Panc1 (cell line): ENCODE measurements at regions not wholly inside any gene's neighbourhood (a gene's known extent, or its start where the extent isn't known, plus 50 kb on each side); places are given as distances from the start of the nearest gene placed in this dataset.

Experiments
- ATAC-seq: fragments of 200-7000 bp; cut with Tn5 transposase; 2 replicates; pipeline ENCODE4 v1.9.1; 2020; ENCODE audit warnings: mild to moderate bottlenecking, moderate library complexity
- BruUV-seq: library from RNA; stranded (reverse); fragments of 400-500 nt; replicated peaks from 2 replicates; lab custom pipeline; 2021; lab: Mats Ljungman, UMichigan
- CTCF ChIA-PET: fragments of 300-600 bp; sonication (Branson Sonifier 250); formaldehyde crosslinking; loops from one replicate; lab custom pipeline; 2022; ENCODE audit warnings: antibody characterized with exemption; lab: Charles Lee
- POLR2A ChIA-PET: fragments of 300-600 bp; sonication (Branson Sonifier 250); formaldehyde crosslinking; loops from one replicate; lab custom pipeline; 2022; ENCODE audit warnings: antibody characterized with exemption; lab: Charles Lee
- DNase-seq: peaks from one replicate; pipeline ENCODE4 v3.0.0-alpha.2; 2010; ENCODE audit warnings: low read depth, low spot score
- H3K27ac ChIP-seq: 2 replicates; pipeline ENCODE4 v1.5.1; 2011; ENCODE audit warnings: mild to moderate bottlenecking, low read length, inconsistent platforms
- H3K27me3 ChIP-seq: fragments of 200-500 bp; sonication (Bioruptor generic); 2 replicates; pipeline ENCODE4 v1.6.0; 2014; ENCODE audit warnings: low read length, inconsistent platforms; ENCODE audit not compliant: control insufficient read depth, insufficient read depth
- H3K36me3 ChIP-seq: fragments of 200-500 bp; sonication (Bioruptor generic); 2 replicates; pipeline ENCODE4 v1.5.1; 2014; ENCODE audit warnings: inconsistent platforms, mild to moderate bottlenecking, low read length, moderate library complexity; ENCODE audit not compliant: control insufficient read depth, insufficient read depth
- H3K4me1 ChIP-seq: 2 replicates; pipeline ENCODE4 v1.5.1; 2011; ENCODE audit warnings: inconsistent platforms, mild to moderate bottlenecking, low read length, moderate library complexity; ENCODE audit not compliant: control insufficient read depth, insufficient read depth
- H3K4me3 ChIP-seq, 2 experiments: 2 replicates each; pipeline ENCODE4 v1.5.1; 2011 to 2012; ENCODE audit warnings: low read depth in 2 of 2, low read length in 2 of 2, mild to moderate bottlenecking in 2 of 2, inconsistent platforms in 1 of 2, moderate library complexity in 1 of 2
- H3K9me3 ChIP-seq: fragments of 200-500 bp; sonication (Bioruptor generic); 2 replicates; pipeline ENCODE4 v1.5.1; 2014; ENCODE audit warnings: low read depth, mild to moderate bottlenecking, inconsistent platforms, low read length, moderate library complexity; ENCODE audit not compliant: control insufficient read depth, insufficient read depth
- POLR2AphosphoS5 ChIP-seq: IDR thresholded peaks from 2 replicates; pipeline ENCODE4 v1.6.1; 2012; ENCODE audit warnings: mild to moderate bottlenecking, low read depth, low read length, moderate library complexity
- SIN3A ChIP-seq: IDR thresholded peaks from 2 replicates; pipeline ENCODE4 v1.6.1; 2012; ENCODE audit warnings: low read depth, mild to moderate bottlenecking, low read length, moderate library complexity, borderline replicate concordance; ENCODE audit not compliant: insufficient read depth
- TCF7L2 ChIP-seq: IDR thresholded peaks from 2 replicates; pipeline ENCODE4 v1.6.1; 2011; ENCODE audit warnings: mild to moderate bottlenecking, low read depth, low read length, inconsistent platforms
- in situ Hi-C: cut with HindIII; loops from 2 replicates; pipeline ENCODE4 v1.10.0; 2016; ENCODE audit warnings: low sequenced_read_pairs, low pct_unique_long_range_greater_than_20kb
- intact Hi-C: fragments of 100-400 bp; cut with micrococcal nuclease; formaldehyde crosslinking; loops from one replicate; pipeline ENCODE4 v1.10.0; 2022; ENCODE audit not compliant: unreplicated experiment
- TF ChIP-seq, protein P1 (sequence below), 2 experiments: IDR thresholded peaks; 2 replicates each; pipeline ENCODE4 v1.6.1; 2011 to 2012; ENCODE audit warnings: low read depth in 2 of 2, control low read depth in 1 of 2, low read length in 1 of 2, mild to moderate bottlenecking in 1 of 2, moderate library complexity in 1 of 2; ENCODE audit not compliant: insufficient read depth in 1 of 2
- TF ChIP-seq, protein P2 (sequence below): fragments of 450-650 bp; IDR thresholded peaks from 2 replicates; pipeline ENCODE4 v1.5.1; 2017; ENCODE audit warnings: mild to moderate bottlenecking

DNA sequence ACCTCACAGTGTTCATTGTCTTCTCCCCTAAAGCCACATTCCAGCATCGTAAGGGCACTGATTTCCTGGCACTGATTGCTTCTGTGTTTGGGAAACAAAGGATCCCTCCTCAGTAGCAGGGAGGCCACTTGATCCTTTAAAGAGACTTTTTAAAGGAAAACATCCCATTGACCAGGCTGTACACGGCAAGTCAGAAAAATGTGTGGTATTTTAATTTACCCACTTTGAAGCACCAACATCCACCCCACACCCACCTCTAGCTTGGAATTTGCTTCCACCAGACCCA, 364.9 kb downstream of the SHANK2 start:
- no peaks in the 10 kb centered on the region for H3K4me1 ChIP-seq

DNA sequence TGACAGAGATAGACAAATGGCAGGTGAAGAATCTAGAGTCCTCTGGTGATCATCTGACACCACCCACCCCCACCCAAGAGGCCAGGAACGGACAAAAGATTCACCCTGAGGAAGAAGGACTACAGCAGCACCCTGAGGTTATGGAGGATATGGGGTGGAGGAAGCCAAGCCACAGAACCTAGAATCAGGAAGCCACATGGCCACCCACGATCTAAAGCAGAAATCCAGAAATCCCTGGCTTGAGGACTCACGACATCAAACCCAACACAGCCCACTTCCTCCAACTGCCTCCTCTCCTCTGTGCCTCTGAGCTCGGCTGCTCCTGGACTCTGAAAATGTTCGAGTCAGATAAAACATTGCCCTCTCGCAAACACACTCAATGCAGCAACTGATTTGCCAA, 364.3 kb downstream of the SHANK2 start:
- ChIA-PET POLR2A (no interaction called here), CTCF (no interaction called here)
- BruUV-seq = no TSS peak
- Histone ChIP-seq H3K27ac (no peak overlapping the region), H3K4me3 (no peak overlapping the region), H3K9me3 (no peaks in the 10 kb centered on the region), H3K4me1 (no peaks in the 10 kb centered on the region), H3K36me3 (no peaks in the 10 kb centered on the region), H3K27me3 (no peaks in the 10 kb centered on the region; the same call in 1 of the 2 replicates)
- ATAC-seq (no peak), DNase-seq (no peak)
- in situ Hi-C loops = no loop called here
- intact Hi-C loops = no loop called here
- TF ChIP-seq, protein P1, sequence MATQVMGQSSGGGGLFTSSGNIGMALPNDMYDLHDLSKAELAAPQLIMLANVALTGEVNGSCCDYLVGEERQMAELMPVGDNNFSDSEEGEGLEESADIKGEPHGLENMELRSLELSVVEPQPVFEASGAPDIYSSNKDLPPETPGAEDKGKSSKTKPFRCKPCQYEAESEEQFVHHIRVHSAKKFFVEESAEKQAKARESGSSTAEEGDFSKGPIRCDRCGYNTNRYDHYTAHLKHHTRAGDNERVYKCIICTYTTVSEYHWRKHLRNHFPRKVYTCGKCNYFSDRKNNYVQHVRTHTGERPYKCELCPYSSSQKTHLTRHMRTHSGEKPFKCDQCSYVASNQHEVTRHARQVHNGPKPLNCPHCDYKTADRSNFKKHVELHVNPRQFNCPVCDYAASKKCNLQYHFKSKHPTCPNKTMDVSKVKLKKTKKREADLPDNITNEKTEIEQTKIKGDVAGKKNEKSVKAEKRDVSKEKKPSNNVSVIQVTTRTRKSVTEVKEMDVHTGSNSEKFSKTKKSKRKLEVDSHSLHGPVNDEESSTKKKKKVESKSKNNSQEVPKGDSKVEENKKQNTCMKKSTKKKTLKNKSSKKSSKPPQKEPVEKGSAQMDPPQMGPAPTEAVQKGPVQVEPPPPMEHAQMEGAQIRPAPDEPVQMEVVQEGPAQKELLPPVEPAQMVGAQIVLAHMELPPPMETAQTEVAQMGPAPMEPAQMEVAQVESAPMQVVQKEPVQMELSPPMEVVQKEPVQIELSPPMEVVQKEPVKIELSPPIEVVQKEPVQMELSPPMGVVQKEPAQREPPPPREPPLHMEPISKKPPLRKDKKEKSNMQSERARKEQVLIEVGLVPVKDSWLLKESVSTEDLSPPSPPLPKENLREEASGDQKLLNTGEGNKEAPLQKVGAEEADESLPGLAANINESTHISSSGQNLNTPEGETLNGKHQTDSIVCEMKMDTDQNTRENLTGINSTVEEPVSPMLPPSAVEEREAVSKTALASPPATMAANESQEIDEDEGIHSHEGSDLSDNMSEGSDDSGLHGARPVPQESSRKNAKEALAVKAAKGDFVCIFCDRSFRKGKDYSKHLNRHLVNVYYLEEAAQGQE (IDR thresholded peaks at IDR 0.05; ENCODE audit: insufficient read depth in 1 of 2, low read depth in 2 of 2, low read length in 1 of 2) = no peak
- TF ChIP-seq SIN3A (no peak), TCF7L2 (no peak), POLR2AphosphoS5 (no peak)
- TF ChIP-seq, protein P2, sequence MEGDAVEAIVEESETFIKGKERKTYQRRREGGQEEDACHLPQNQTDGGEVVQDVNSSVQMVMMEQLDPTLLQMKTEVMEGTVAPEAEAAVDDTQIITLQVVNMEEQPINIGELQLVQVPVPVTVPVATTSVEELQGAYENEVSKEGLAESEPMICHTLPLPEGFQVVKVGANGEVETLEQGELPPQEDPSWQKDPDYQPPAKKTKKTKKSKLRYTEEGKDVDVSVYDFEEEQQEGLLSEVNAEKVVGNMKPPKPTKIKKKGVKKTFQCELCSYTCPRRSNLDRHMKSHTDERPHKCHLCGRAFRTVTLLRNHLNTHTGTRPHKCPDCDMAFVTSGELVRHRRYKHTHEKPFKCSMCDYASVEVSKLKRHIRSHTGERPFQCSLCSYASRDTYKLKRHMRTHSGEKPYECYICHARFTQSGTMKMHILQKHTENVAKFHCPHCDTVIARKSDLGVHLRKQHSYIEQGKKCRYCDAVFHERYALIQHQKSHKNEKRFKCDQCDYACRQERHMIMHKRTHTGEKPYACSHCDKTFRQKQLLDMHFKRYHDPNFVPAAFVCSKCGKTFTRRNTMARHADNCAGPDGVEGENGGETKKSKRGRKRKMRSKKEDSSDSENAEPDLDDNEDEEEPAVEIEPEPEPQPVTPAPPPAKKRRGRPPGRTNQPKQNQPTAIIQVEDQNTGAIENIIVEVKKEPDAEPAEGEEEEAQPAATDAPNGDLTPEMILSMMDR = no peak

More for the DNA sequence above, 364.9 kb downstream of the SHANK2 start:
- no peak for DNase-seq
- Histone ChIP-seq H3K27ac (no peak overlapping the region), H3K36me3 (no peaks in the 10 kb centered on the region), H3K27me3 (no peaks in the 10 kb centered on the region; the same call in 1 of the 2 replicates), H3K4me3 (no peak overlapping the region), H3K9me3 (no peaks in the 10 kb centered on the region)
- in situ Hi-C loops (no loop called here), intact Hi-C loops (no loop called here)
- no peak for ATAC-seq
- ChIA-PET CTCF (no interaction called here), POLR2A (no interaction called here)
- TF ChIP-seq, protein P2 = no peak
- TF ChIP-seq TCF7L2 (no peak), SIN3A (no peak), POLR2AphosphoS5 (no peak)
- TF ChIP-seq, protein P1 (IDR thresholded peaks at IDR 0.05; ENCODE audit: insufficient read depth in 1 of 2, low read depth in 2 of 2, low read length in 1 of 2) = no peak
- no TSS peak for BruUV-seq
